ENCODE measurements at regions not wholly inside any gene's neighbourhood (a gene's known extent, or its start where the extent isn't known, plus 50 kb on each side); places are given as distances from the start of the nearest gene placed in this dataset.

DNA sequence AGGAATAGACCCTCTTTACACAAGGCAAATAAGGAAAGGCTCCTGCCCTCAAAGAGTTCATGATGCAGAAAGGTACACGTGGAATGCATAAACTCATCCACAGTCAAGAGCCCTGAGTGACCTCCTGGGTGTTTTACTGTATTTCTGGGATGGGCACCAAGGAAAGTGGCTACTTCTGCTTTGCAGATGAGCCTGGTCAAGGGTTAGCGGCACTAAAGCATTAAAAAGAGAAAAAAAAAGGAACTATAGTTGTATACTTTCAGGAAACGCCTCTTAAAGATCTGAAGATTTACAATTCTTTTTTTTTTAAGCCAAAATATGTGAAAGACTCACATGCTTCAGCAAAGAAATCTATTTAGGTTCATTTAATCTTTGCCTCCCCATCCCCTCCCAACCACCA, 366.2 kb upstream of the PDE4D start:
- no peak for DNase-seq (ENCODE audit: low spot score)

DNA sequence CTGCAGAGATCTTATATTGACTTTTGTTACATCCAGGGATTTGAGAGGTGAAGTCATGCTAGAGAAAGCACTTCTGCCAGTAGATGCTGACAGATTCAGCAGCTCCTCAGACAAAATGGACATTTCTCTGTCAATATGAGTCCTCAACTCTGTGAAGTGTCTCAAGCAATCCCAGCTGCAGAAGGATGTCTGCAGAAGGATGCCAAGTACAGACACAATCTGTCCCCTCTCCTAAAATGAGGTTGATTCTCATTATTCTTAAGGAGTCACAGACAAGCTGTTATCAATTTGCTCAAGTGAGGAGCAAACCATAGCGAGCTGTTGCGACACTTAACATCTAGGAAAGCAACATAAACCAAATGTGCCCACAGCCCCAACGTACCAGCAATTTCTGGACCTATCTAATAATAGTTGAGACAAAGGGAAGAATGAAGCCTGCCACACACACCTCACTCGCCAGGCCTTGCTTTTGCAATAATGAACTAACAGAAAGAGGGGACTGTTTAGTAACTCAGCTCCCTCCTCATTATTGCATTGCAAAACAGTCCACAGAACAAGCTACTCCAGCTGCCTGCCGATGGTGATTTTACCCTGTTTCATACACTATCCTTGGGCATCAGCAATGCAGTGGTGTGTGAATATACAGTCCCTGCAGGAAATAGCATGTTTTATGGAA, 364.2 kb upstream of the PDE4D start:
- no peak for DNase-seq (ENCODE audit: low spot score)

DNA sequence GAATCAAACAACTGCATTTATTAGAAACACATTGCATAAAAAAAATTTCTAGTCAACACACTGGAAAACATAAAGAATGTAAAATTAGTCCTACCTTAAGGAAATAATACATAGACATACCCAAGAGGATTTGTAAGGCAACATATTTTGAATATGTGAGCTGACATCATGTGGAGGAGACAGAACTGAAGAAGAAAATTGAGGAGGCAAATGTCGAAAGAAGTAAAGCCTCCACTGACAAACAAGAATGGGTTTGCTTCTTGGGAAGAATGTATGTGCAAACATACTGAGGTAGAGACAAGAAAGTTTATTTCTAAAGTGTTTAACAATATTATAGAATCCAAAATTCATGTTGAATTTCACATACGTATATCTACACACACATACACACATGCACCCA, 363.0 kb upstream of the PDE4D start:
- DNase-seq (ENCODE audit: low spot score) = no peak

DNA sequence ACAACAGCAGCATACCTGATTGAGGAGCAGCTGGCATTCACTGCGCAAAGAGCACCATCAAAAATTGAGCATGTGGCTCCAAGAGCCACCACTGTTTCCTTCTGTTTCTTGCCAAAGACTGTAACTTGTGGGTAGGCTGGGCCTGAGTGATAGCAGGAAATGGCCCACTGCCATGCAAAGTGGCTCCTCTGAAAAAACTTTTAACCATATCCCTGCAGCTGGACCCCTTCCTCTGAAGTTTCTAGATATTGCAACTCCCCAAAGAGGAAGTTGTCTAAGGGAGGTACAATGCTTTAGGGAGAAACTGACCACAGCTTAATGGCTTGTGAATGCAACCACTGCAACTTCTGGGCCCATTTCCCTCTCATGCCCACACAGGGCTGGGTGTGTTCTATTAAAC, 355.4 kb upstream of the PDE4D start:
- no peak for DNase-seq (ENCODE audit: low spot score)

DNA sequence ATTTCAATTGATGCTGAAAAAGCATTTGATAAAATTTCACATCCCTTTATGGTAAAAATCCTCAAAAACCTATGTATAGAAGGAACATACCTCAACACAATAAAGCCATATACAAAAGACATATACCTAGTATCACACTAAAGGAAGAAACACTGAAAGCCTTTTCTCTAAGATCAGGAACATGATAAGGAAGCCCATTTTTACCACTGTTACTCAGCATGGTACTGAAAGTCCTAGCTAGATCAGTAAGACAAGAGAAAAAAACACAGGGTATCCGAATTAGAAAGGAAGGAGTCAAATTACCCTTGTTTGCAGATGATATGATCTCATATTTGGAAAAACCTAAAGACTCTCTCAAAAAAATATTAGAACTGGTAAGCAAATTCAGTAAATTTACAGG, 350.2 kb upstream of the PDE4D start:
- DNase-seq (ENCODE audit: low spot score) = no peak

DNA sequence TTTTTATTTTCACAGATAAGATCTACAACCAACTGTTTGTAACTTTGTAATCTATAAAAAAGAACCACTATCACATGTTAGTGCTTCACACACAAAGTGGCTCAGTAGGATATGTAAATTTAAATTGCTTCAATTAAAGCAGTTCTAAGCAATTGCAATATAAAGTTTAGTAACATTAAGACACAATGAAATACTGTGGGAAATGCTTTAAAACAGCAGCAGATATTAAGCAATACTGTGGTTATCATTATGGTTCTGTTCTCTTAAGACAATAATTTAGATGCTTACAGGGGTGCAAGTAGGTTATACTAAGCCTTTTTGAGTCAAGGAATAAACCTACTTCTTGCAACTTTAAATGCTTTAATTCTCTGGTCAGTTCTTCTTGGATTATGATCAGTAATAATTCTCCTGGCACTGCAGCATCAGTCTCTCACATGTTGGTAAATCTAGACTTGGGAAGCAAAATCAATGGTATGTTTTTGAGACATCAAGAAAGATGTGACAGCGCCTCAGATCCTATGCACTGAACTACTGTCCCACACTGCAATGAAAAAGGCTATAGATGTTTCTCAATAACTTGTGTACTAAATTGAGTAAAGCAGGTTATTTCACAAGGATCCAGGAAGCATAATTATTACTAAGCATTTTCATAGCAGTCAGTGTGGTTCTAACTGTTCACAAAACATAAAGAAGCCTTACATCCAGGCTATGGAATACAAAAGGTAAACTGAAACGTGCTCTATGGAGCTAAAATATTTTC, 338.7 kb upstream of the PDE4D start:
- DNase-seq (ENCODE audit: low spot score) = no peak

DNA sequence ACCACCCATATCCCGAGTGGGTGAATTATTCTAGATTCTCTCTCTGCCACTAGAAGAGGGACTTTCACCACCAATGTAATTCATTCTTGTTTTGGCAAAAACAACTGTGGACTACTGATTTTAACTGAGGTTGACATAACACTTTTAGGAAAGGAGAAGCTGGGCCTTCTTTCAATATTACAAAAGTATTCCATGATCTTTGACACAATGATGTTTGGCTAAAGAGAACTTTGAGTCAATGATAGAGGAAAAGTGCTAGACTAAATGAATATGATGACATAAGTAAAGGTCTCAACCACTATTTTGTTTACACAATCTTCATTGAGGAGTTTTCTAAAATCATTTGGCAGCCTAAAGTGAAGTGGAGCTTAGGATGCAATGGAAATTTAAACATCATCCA, 336.9 kb upstream of the PDE4D start:
- no peak for DNase-seq (ENCODE audit: low spot score)

DNA sequence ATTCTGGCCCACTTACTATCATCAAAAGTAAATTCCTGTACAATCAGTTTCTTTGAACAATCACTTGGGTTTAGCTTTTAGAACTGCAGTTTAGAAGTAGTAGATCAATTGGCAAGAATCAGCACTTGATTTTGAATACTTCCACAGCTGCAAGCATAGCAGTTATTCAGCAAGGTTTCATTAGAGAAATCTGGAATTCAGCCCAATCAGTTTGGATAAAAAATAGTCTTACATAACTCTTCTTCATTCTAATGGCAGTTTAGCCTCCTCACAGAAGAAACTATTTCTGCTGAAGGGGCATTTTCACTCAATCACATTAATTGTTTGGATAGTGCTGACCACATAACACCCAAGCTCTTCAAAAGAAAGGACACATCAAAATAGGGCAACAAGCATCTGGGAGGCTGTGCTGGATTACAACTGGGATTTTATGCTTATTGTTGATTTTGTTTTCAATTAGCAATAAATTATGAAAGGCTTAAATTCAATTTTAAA, 336.2 kb upstream of the PDE4D start:
- DNase-seq (ENCODE audit: low spot score) = no peak

DNA sequence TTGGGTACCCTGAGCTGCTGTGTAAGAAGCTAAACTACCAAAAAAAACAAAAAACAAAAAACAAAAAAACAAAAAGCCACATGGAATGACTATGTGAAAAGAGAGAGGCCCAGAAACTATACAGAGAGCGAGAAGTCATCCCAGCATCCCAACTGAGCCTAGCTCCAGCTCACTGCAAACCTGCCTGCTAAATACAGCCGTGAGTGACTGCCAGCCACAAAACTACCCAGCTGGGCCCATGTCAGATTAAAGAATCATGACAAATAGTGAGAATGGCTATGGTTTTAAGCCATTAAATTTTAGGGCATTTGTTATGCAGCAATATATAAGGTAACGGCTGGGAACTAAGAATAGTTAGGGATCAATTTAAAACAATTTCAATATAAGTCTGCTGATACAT, 335.1 kb upstream of the PDE4D start:
- no peak for DNase-seq (ENCODE audit: low spot score)

DNA sequence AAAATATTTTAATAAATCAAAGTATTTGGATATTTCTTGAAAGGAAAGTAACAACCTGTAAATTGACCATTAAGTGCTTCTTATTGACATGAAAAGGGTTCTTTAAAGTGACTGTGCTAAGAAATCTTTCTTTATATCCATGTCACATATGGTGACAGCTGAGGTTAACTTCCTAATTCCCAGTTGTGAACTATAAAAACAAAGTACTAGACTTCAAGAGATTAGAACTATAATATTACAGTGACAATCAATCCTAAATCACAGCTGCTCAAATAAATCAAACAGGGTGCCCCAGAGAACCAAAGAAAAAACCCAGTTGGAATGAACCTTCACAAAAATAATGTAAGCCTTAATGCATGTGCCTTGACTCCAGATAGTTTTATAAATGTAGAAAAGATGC, 332.6 kb upstream of the PDE4D start:
- DNase-seq (ENCODE audit: low spot score) = no peak

DNA sequence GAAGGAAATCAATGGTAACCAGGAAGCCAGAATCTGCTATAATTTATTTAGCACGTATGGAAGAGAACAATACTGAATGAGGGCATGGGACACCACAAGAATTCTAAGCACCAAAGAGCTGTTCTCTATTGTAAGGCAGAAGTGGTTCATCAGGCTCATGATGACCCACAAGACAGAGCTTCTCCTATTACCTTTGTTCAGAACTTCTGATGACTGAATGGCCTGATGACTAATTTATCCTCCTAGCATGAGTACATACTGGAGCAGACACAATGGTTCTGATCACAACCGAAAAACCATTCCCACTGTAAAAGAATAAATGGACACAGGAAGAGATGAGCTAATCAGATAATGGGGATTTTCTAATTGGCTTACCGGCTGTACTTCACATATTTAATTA, 329.8 kb upstream of the PDE4D start:
- peak; percentile 78 for DNase-seq (ENCODE audit: low spot score)

DNA sequence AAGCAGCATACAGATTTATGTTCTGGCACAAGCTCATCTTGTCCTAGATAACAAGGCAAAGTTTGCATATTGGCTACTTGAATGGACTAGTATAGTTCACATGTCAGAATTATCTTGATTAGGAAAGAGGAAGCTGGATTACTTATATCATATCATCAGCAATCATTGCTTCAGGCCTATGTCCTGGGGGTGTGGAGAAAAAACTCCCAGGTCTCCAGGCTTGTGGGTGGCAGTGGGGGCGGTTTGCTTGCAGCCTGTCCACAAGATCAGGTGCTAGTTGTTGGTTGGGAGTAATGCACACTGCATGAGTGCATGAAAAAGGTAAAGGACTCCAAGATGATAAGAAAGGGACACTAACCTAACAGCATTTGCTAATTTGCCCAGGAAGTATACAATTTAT, 326.4 kb upstream of the PDE4D start:
- no peak for DNase-seq (ENCODE audit: low spot score)

DNA sequence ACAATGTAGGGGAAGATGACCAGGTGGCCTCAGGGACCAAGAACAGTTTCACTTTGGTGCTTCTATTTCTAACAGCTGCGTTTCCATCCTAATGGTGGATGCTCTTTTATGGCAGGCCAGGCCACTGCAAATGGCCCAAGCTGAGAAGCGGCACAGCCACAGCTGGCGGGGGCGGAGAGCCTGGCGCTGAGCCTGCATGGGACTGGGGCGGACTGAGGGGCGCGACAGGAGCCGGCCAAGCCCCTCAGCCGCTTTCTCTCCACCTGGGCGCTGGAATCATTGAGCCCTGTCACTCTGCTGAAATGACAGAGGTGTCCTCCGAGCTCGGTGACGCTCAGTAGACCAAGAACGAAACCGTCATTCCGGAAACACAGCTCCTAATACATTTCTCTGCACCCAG, 317.3 kb upstream of the PDE4D start:
- DNase-seq (ENCODE audit: low spot score) = no peak

DNA sequence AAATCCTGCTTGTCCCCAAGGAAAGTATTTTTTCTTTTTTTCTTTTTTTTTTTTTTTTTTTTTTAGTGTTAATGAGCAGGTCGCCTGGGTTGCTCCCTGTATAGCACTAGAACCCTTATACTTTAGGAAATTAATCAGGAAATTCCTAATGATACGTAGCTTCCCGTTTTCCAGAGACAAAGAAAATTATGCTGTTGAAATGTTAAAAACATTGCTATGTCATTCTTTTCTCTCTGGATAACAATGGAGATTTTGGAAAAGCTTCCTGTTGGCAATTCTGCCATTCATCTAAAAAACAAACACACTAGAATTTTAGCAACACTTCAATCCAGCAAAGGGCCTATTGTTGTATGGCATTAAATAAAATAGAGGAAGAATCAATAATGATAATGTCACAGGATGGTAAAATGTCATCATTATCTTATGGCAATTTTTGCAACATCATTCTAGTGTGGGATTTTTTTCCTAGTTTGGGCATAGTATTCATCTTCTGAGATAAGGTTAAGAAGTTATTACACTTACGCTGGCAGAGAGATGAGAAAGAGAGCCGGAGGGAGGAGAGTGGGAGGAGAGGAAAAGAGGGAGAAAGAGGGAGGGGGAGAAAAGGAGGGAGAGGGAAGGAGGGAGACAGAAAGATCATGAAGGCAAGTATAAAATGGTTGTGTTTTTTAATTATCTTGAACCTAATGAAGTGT, 315.8 kb upstream of the PDE4D start:
- peak; percentile 22 for DNase-seq (ENCODE audit: low spot score)

DNA sequence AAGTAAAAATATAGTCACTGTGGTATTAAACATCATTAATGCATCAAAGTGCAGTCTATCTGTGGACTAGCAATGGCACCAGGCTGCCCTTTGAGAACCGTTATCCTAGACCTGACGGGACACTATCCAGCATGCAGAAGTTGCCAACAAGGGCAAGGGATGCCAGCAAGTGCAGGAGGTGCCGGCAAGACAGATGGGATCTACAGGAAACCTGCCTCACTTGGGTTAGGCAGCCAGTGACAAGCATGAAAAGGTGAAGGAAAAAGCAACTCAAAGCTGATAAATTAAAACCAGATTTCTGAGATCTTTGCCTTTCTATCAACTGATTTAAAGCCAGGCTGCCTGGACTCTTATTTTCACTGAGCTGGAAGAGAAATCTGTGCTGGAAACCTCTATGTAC, 315.2 kb upstream of the PDE4D start:
- DNase-seq (ENCODE audit: low spot score) = peak; percentile 14

DNA sequence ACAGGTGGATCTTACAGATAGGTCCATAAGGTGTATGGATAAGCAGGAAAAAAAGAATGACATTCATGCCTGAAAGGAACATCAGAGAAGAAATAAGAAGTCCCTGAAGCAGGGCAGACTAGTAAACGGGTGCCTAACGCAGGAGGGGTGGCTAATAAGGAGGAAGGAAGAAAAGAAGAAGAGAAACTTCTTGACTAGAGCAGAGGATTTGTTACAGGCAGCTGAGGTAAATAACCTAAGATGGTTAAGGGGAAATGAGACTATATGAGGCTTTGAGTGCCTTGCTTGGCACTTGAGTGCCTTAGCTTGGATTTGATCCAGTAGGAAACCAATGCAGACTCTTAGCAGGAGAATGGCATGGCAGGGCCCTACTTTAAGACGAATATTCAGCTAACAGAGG, 313.5 kb upstream of the PDE4D start:
- no peak for DNase-seq (ENCODE audit: low spot score)

DNA sequence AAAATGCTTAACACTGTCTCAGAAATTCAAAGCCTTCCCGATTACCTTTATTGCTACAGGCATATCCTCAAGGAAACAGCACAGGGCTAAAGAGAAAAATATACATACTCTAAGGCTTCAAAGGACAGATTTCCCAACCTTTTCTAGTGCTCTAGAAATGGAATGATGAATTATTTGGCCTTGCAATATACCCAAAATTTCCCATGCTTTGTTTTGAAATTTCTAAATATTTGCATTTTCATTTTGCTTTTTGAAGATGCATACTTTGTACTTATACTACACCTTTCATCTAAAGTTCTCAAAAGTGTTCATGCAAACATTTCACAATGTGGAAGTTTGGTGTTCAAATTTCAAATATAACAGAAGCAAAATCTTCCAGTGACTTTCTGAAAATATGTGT, 312.7 kb upstream of the PDE4D start:
- no peak for DNase-seq (ENCODE audit: low spot score)

DNA sequence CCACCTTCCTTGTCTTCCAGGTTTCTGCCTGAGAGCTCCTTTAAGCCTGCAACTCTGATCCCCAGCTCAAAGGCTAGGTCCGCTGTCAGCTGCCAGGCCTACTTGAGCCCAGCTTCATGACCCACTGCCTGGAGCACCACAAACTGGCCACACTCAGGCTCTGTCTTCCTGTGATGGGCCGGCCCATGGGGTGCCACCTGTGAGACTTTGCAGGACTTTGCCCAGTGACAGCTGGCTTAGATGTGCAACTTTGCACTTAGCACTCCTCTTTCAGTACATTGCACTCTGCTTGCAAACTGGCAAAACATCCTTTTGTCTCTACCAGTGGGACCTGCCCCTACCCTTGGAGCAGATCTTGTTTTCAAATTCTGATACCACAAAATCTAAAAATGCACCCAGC, 311.5 kb upstream of the PDE4D start:
- no peak for DNase-seq (ENCODE audit: low spot score)

DNA sequence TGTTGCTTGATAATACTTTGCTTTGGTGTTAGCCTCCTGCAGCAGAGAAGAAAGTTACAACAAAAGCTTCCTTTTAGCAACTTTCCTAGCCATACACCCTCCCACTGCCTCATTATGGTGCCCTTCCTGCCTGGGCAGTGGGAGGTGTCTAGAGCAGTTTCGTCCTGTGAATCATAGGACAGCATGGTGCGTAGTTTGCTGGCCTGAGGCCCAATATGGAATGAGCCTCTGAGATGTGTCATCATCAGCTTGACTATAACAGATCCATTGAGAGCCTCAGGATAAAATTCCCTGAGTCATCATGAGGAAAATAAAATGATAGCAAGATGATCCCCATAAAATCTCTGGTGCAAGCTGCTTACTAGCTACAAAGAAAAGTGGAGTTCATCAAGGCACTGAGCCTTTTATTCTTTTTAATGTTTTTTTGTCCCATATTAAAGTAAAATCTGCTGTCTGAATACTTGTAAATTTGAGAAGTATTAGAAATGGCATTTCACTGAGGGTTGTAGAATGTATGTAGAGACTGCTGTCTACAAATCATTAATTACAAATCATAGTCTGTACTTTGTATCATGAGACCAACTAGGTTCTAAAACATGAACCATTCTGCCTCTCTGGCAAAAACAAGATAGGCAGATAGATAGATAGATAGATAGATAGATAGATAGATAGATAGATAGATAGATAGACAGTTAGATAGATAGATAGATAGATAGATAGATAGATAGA, 303.0 kb upstream of the PDE4D start:
- DNase-seq (ENCODE audit: low spot score) = peak; percentile 95

DNA sequence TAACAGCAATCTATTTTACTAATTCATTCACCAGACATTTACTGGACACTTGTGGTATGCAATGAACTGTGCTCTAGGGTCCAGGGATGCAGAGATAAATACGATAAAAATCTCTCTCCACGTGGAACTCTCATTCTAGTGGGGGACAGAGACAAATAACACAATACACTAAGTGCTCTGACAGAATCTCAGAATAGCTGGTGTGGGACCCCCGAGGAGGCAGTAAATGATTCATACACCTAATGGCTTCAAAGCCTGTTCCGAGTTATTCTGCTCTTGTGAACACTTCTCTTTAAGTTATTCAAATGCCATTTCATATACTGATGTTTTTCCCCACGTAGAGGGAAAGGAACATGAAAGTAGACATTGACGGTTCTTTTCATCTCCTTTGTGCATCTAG, 302.0 kb upstream of the PDE4D start:
- DNase-seq (ENCODE audit: low spot score) = no peak

DNA sequence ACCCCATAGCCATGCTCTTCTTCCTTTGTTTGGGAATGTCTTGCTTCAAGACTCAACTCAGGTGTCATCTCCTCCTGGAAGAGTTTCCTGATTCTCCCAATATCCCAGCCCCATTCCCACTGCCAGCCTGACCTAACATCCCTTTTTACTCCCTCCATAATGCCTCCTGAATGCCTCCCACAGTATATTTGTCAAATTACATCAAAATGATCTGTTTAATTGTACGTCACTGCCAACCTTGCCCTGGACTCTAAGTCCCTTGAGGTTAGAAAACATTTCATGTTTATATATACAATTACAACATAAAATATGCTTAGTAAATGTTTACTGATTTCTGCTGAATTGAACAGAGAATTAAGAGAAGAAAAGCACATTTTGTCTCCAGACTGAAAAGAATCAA, 301.6 kb upstream of the PDE4D start:
- DNase-seq (ENCODE audit: low spot score) = no peak

DNA sequence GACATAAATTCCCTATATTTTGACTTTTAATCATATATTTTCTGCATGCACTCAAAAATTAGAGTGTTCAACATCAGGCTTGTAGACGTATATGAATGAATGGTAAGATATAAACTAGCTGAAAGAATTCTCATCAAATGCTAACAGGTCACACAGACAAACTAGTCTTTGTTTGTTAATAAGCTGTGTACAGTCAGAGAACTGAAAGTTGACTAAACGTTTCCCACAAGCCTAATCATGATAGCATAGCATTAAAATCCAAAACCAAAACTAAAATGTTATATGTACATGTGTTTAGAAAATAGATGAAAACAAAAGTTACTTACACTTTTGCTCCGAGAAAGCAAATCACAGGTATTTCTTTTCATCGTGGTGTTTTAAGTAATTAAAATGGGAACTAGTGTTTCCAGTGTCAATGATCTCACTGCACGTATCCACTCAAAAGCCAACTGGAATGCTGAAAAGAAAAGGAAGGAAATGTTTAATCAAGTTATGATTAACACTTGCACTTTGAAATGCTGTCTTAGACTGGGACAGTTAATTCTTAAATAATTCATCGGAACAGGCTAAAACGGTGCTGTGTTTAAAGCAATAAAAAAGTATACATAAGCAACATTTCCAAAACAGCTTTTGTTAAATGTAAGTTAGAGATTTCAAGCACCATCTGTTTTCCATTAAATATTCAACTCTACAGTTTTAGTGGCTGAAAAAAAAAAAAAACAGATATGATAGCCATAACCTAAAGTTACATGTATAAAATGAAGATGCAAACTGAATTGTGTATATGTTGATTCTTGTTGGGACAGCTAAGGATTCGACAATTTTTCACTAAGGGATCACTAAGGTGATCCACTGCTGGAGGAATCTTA, 291.9 kb upstream of the PDE4D start:
- DNase-seq (ENCODE audit: low spot score) = no peak

Data from kidney capillary endothelial cell (primary cell).